ENCODE measurements at regions not wholly inside any gene's neighbourhood (a gene's known extent, or its start where the extent isn't known, plus 50 kb on each side); places are given as distances from the start of the nearest gene placed in this dataset.

GRCh38 chr19:28377077-28377476, 835.9 kb downstream of the UQCRFS1 start:
- Histone ChIP-seq H3K27ac (no peak overlapping the region), H3K4me3 (no peak overlapping the region)
- no peak for TF ChIP-seq CTCF (IDR thresholded peaks at IDR 0.05)
- no peak for DNase-seq (ENCODE audit: low spot score)

GRCh38 chr19:28374971-28375370, 838.0 kb downstream of the UQCRFS1 start:
- Histone ChIP-seq H3K27ac (no peak overlapping the region), H3K4me3 (no peak overlapping the region)
- no peak for TF ChIP-seq CTCF (IDR thresholded peaks at IDR 0.05)
- DNase-seq (ENCODE audit: low spot score) = no peak

GRCh38 chr19:28372576-28373247, 840.2 kb downstream of the UQCRFS1 start:
- TF ChIP-seq CTCF (IDR thresholded peaks at IDR 0.05) = no peak
- Histone ChIP-seq H3K27ac (no peak overlapping the region), H3K4me3 (no peak overlapping the region)
- DNase-seq (ENCODE audit: low spot score) = no peak

GRCh38 chr19:28367146-28367545, 845.8 kb downstream of the UQCRFS1 start:
- Histone ChIP-seq H3K4me3 (no peak overlapping the region), H3K27ac (no peak overlapping the region)
- no peak for DNase-seq (ENCODE audit: low spot score)
- no peak for TF ChIP-seq CTCF (IDR thresholded peaks at IDR 0.05)

- no peak for DNase-seq (ENCODE audit: low spot score)
- Histone ChIP-seq H3K4me3 (no peak overlapping the region), H3K27ac (no peak overlapping the region)
- no peak for TF ChIP-seq CTCF (IDR thresholded peaks at IDR 0.05)
Measured at GRCh38 chr19:28363254-28363653, 849.7 kb downstream of the UQCRFS1 start.

- TF ChIP-seq CTCF (IDR thresholded peaks at IDR 0.05) = no peak
- Histone ChIP-seq H3K27ac (no peak overlapping the region), H3K4me3 (no peak overlapping the region)
- no peak for DNase-seq (ENCODE audit: low spot score)
Measured at GRCh38 chr19:28359431-28360414, 853.2 kb downstream of the UQCRFS1 start.

Data from coronary artery (tissue), 2 donors.